Gastrocnemius medialis (tissue), 4 donors: ENCODE measurements at regions not wholly inside any gene's neighbourhood (a gene's known extent, or its start where the extent isn't known, plus 50 kb on each side); places are given as distances from the start of the nearest gene placed in this dataset.

ENCODE experiments used
- ATAC-seq, 2 donors: fragments of 150-250 bp; one replicate each; pipeline ENCODE4 v1.9.1; 2016
- DNase-seq, 2 donors: peaks; one replicate each; pipeline ENCODE4 v3.0.0-alpha.2; 2019
- H3K27ac ChIP-seq, 4 donors: fragments of 200-600 bp; sonication (generic); 1 replicate in 1 of 4; 2 replicates in 3 of 4; pipeline ENCODE4 v1.5.1; 2016 to 2018; ENCODE audit warnings: mild to moderate bottlenecking in 2 of 4, moderate library complexity in 1 of 4
- H3K27me3 ChIP-seq, 3 donors: fragments of 200-600 bp; sonication (generic) in 2 of 3; 1 replicate in 1 of 3; 2 replicates in 2 of 3; pipeline versions ENCODE4 v1.5.1 to v1.6.0; 2016 to 2019; ENCODE audit warnings: mild to moderate bottlenecking in 1 of 3, moderate library complexity in 1 of 3
- H3K36me3 ChIP-seq, 2 donors: fragments of 200-600 bp; sonication (generic) in 1 of 2; one replicate each; pipeline ENCODE4 v1.5.1; 2017 to 2018
- H3K4me1 ChIP-seq, 2 donors: fragments of 200-600 bp; sonication (generic) in 1 of 2; one replicate each; pipeline ENCODE4 v1.5.1; 2016 to 2017; ENCODE audit warnings: mild to moderate bottlenecking in 2 of 2
- H3K4me3 ChIP-seq, 4 donors: fragments of 200-600 bp; sonication (generic) in 3 of 4; 1 replicate in 1 of 4; 2 replicates in 3 of 4; pipeline ENCODE4 v1.5.1; 2016 to 2019; ENCODE audit warnings: mild to moderate bottlenecking in 2 of 4
- H3K9me3 ChIP-seq, 3 donors: fragments of 200-600 bp; sonication (generic) in 2 of 3; 1 replicate in 1 of 3; 2 replicates in 2 of 3; pipeline ENCODE4 v1.5.1; 2016 to 2019
- CTCF ChIP-seq, 5 experiments: fragments of 450-650 bp in 3 of 5; fragments of 200-600 bp in 2 of 5; sonication (generic) in 2 of 5; IDR thresholded peaks in 4 of 5; conservative IDR thresholded peaks in 1 of 5; 1 replicate in 4 of 5; 2 replicates in 1 of 5; pipeline ENCODE4 v1.5.1; 2016 to 2019; ENCODE audit warnings: antibody characterized with exemption in 5 of 5, mild to moderate bottlenecking in 3 of 5, moderate library complexity in 3 of 5
- POLR2A ChIP-seq, 2 donors: fragments of 450-650 bp; IDR thresholded peaks; one replicate each; pipeline ENCODE4 v1.6.1; 2017; ENCODE audit warnings: antibody characterized with exemption in 2 of 2, mild to moderate bottlenecking in 2 of 2, moderate library complexity in 2 of 2
- in situ Hi-C, 4 donors: fragments of 200-750 bp; cut with MboI; loops; one replicate each; pipeline versions ENCODE4 v1.15.0 to v1.8.0; 2017; ENCODE audit warnings: low sequenced_read_pairs in 4 of 4
- intact Hi-C: fragments of 100-400 bp; cut with DNase I; formaldehyde crosslinking; loops from one replicate; pipeline ENCODE4 v1.15.1; 2023; ENCODE audit warnings: low total_unique reads

GRCh38 chr7:123355576-123356190 lies 155.9 kb upstream of the SLC13A1 start:
- H3K36me3 ChIP-seq, result no peaks in the 10 kb centered on the region
- no peak for ATAC-seq

GRCh38 chr7:123352973-123353372 lies 153.2 kb upstream of the SLC13A1 start:
- H3K9me3 ChIP-seq, result no peaks in the 10 kb centered on the region
- H3K4me1 ChIP-seq, result no peaks in the 10 kb centered on the region
- no peaks in the 10 kb centered on the region for H3K27me3 ChIP-seq
- DNase-seq (no peak), ATAC-seq (no peak)
- H3K27ac ChIP-seq, result no peak overlapping the region
- H3K36me3 ChIP-seq, result no peaks in the 10 kb centered on the region
- in situ Hi-C loops, result no loop called here
- intact Hi-C loops, result no loop called here
- H3K4me3 ChIP-seq, result no peak overlapping the region
- no peak for TF ChIP-seq POLR2A (IDR thresholded peaks at IDR 0.05)
- TF ChIP-seq CTCF (IDR thresholded peaks at IDR 0.05 in 4 of 5, conservative IDR thresholded peaks at IDR 0.05 in 1 of 5), result no peak

More at GRCh38 chr7:123355576-123356190, 155.9 kb upstream of the SLC13A1 start:
- H3K9me3 ChIP-seq, result no peaks in the 10 kb centered on the region
- no peak for TF ChIP-seq CTCF (IDR thresholded peaks at IDR 0.05 in 4 of 5, conservative IDR thresholded peaks at IDR 0.05 in 1 of 5)
- TF ChIP-seq POLR2A (IDR thresholded peaks at IDR 0.05), result no peak
- H3K4me3 ChIP-seq, result no peak overlapping the region
- no peak for DNase-seq
- in situ Hi-C loops (no loop called here), intact Hi-C loops (no loop called here)
- no peaks in the 10 kb centered on the region for H3K27me3 ChIP-seq
- H3K4me1 ChIP-seq, result no peaks in the 10 kb centered on the region
- H3K27ac ChIP-seq, result no peak overlapping the region

GRCh38 chr7:123351516-123352505 lies 152.0 kb upstream of the SLC13A1 start:
- no peak for TF ChIP-seq CTCF (IDR thresholded peaks at IDR 0.05 in 4 of 5, conservative IDR thresholded peaks at IDR 0.05 in 1 of 5)
- no peak for TF ChIP-seq POLR2A (IDR thresholded peaks at IDR 0.05)
- DNase-seq (no peak), ATAC-seq (no peak)
- no peaks in the 10 kb centered on the region for H3K4me1 ChIP-seq
- in situ Hi-C loops (no loop called here), intact Hi-C loops (no loop called here)
- H3K36me3 ChIP-seq, result no peaks in the 10 kb centered on the region
- H3K27me3 ChIP-seq, result no peaks in the 10 kb centered on the region
- H3K4me3 ChIP-seq, result no peak overlapping the region
- no peaks in the 10 kb centered on the region for H3K9me3 ChIP-seq
- H3K27ac ChIP-seq, result no peak overlapping the region

- ATAC-seq, result no peak
- Histone ChIP-seq H3K27me3 (no peaks in the 10 kb centered on the region), H3K4me3 (no peak overlapping the region), H3K9me3 (no peaks in the 10 kb centered on the region), H3K27ac (no peak overlapping the region), H3K4me1 (no peaks in the 10 kb centered on the region), H3K36me3 (no peaks in the 10 kb centered on the region)
- no peak for DNase-seq
- TF ChIP-seq CTCF (IDR thresholded peaks at IDR 0.05 in 4 of 5, conservative IDR thresholded peaks at IDR 0.05 in 1 of 5) (no peak), POLR2A (IDR thresholded peaks at IDR 0.05) (no peak)
- in situ Hi-C loops (no loop called here), intact Hi-C loops (no loop called here)
Measured at GRCh38 chr7:123351027-123351426, 151.3 kb upstream of the SLC13A1 start.
